Esophagus muscularis mucosa (tissue), 4 donors: ENCODE measurements at regions not wholly inside any gene's neighbourhood (a gene's known extent, or its start where the extent isn't known, plus 50 kb on each side); places are given as distances from the start of the nearest gene placed in this dataset.
"Not testable (repeated sequence)": the region's sequence is repeated elsewhere in the genome, so short reads cannot be mapped to it uniquely, and the experiment has no call there.

Experiments used
- DNase-seq: peaks from one replicate; pipeline ENCODE4 v3.0.0-alpha.2; 2017; ENCODE audit errors: extremely low spot score
- H3K27ac ChIP-seq, 4 donors: fragments of 200-600 bp; sonication (generic); replicated peaks in 1 of 4; 1 replicate in 3 of 4; 2 replicates in 1 of 4; pipeline ENCODE4 v1.5.1; 2016 to 2019; ENCODE audit warnings: mild to moderate bottlenecking in 1 of 4
- H3K27me3 ChIP-seq, 4 donors: fragments of 200-600 bp; sonication (generic); one replicate each; pipeline versions ENCODE4 v1.5.1 to v1.6.0; 2016 to 2019
- H3K36me3 ChIP-seq, 4 donors: fragments of 200-600 bp; sonication (generic); one replicate each; pipeline ENCODE4 v1.5.1; 2016 to 2019
- H3K4me1 ChIP-seq, 4 donors: fragments of 200-600 bp; sonication (generic); one replicate each; pipeline ENCODE4 v1.5.1; 2016 to 2019
- H3K4me3 ChIP-seq, 4 donors: fragments of 200-600 bp; sonication (generic); 1 replicate in 2 of 4; 2 replicates in 2 of 4; pipeline ENCODE4 v1.5.1; 2016 to 2019; ENCODE audit warnings: mild to moderate bottlenecking in 4 of 4, moderate library complexity in 1 of 4
- H3K9me3 ChIP-seq, 4 donors: fragments of 200-600 bp; sonication (generic); 1 replicate in 3 of 4; 2 replicates in 1 of 4; pipeline ENCODE4 v1.5.1; 2016 to 2019
- CTCF ChIP-seq, 3 experiments: fragments of 200-600 bp in 2 of 3; fragments of 450-650 bp in 1 of 3; sonication (generic) in 2 of 3; IDR thresholded peaks; one replicate each; pipeline ENCODE4 v1.5.1; 2017 to 2019; ENCODE audit warnings: antibody characterized with exemption in 3 of 3, mild to moderate bottlenecking in 2 of 3, moderate library complexity in 1 of 3
- EP300 ChIP-seq: sonication (generic); formaldehyde crosslinking; IDR thresholded peaks from one replicate; pipeline ENCODE4 v1.6.1; 2017; ENCODE audit warnings: antibody characterized with exemption
- POLR2A ChIP-seq: fragments of 450-650 bp; IDR thresholded peaks from one replicate; pipeline ENCODE4 v1.6.1; 2017; ENCODE audit warnings: antibody characterized with exemption, moderate library complexity, mild to moderate bottlenecking, low read depth
- POLR2AphosphoS5 ChIP-seq, 2 donors: sonication (generic); formaldehyde crosslinking; IDR thresholded peaks; one replicate each; pipeline ENCODE4 v1.6.1; 2017; ENCODE audit warnings: antibody characterized with exemption in 2 of 2
- WGBS: methylation state at CpG from one replicate; pipeline ENCODE4 v1.1.5; 2018; 5-methylcytosine and 5-hydroxymethylcytosine counted together
- intact Hi-C: fragments of 100-400 bp; cut with DNase I; formaldehyde crosslinking; loops from one replicate; pipeline ENCODE4 v1.15.1; 2023

- TF ChIP-seq CTCF (IDR thresholded peaks at IDR 0.05), result no peak
- H3K9me3 ChIP-seq, result no peaks in the 10 kb centered on the region
- 49% methylated on average over 10 of the region's 10 CpGs for WGBS
Measured at GRCh38 chr7:153951316-153951715, 100.9 kb upstream of the DPP6 start.

GRCh38 chr7:153954477-153954876, 97.7 kb upstream of the DPP6 start:
- no peak overlapping the region for H3K27ac ChIP-seq
- H3K4me1 ChIP-seq, result no peaks in the 10 kb centered on the region
- TF ChIP-seq CTCF (IDR thresholded peaks at IDR 0.05), result no peak
- no peak for TF ChIP-seq POLR2A
- TF ChIP-seq EP300, result no peak
- no peak for TF ChIP-seq POLR2AphosphoS5 (IDR thresholded peaks at IDR 0.05)
- no peaks in the 10 kb centered on the region for H3K27me3 ChIP-seq
- intact Hi-C loops, result no loop called here
- no peaks in the 10 kb centered on the region for H3K36me3 ChIP-seq
- no peak overlapping the region for H3K4me3 ChIP-seq
- no peak for DNase-seq
- H3K9me3 ChIP-seq, result no peaks in the 10 kb centered on the region
- 94% methylated on average over 4 of the region's 4 CpGs for WGBS

More at GRCh38 chr7:153951316-153951715, 100.9 kb upstream of the DPP6 start:
- DNase-seq, result no peak
- Histone ChIP-seq H3K36me3 (no peaks in the 10 kb centered on the region), H3K4me1 (no peaks in the 10 kb centered on the region), H3K4me3 (no peak overlapping the region), H3K27ac (no peak overlapping the region), H3K27me3 (no peaks in the 10 kb centered on the region)
- intact Hi-C loops, result no loop called here

- WGBS, result 88% methylated on average over 5 of the region's 5 CpGs
- H3K27ac ChIP-seq, intact Hi-C loops, H3K9me3 ChIP-seq, H3K27me3 ChIP-seq, H3K36me3 ChIP-seq, H3K4me3 ChIP-seq, H3K4me1 ChIP-seq, DNase-seq: not testable (repeated sequence)
Measured at GRCh38 chr7:153957677-153958076, 94.5 kb upstream of the DPP6 start.

- H3K9me3 ChIP-seq, H3K4me1 ChIP-seq, H3K36me3 ChIP-seq, H3K4me3 ChIP-seq, H3K27me3 ChIP-seq, DNase-seq, H3K27ac ChIP-seq, intact Hi-C loops: not testable (repeated sequence)
- 65% methylated on average over 3 of the region's 6 CpGs for WGBS
Measured at GRCh38 chr7:153958381-153958780, 93.8 kb upstream of the DPP6 start.

GRCh38 chr7:153958789-153959188, 93.4 kb upstream of the DPP6 start:
- H3K9me3 ChIP-seq, H3K27me3 ChIP-seq, H3K36me3 ChIP-seq, H3K4me1 ChIP-seq, H3K4me3 ChIP-seq, H3K27ac ChIP-seq, intact Hi-C loops, DNase-seq: not testable (repeated sequence)
- WGBS, result 78% methylated on average over 4 of the region's 6 CpGs

GRCh38 chr7:153964481-153965112, 87.6 kb upstream of the DPP6 start:
- H3K36me3 ChIP-seq, DNase-seq, H3K9me3 ChIP-seq, H3K4me3 ChIP-seq, intact Hi-C loops, H3K4me1 ChIP-seq, H3K27ac ChIP-seq, H3K27me3 ChIP-seq: not testable (repeated sequence)
- 89% methylated on average over 5 of the region's 6 CpGs for WGBS

- H3K4me1 ChIP-seq, H3K27me3 ChIP-seq, DNase-seq, H3K4me3 ChIP-seq, H3K27ac ChIP-seq, H3K36me3 ChIP-seq, intact Hi-C loops, H3K9me3 ChIP-seq: not testable (repeated sequence)
- 83% methylated on average over 2 of the region's 4 CpGs for WGBS
Measured at GRCh38 chr7:153969016-153969415, 83.2 kb upstream of the DPP6 start.

- DNase-seq, H3K27me3 ChIP-seq, H3K36me3 ChIP-seq, H3K9me3 ChIP-seq, H3K4me3 ChIP-seq, H3K27ac ChIP-seq, intact Hi-C loops, H3K4me1 ChIP-seq: not testable (repeated sequence)
- WGBS, result 67% methylated on average over 6 of the region's 6 CpGs
Measured at GRCh38 chr7:153974603-153975002, 77.6 kb upstream of the DPP6 start.

- H3K27me3 ChIP-seq, H3K9me3 ChIP-seq, DNase-seq, H3K4me3 ChIP-seq, H3K36me3 ChIP-seq, H3K27ac ChIP-seq, H3K4me1 ChIP-seq, intact Hi-C loops: not testable (repeated sequence)
- WGBS, result 83% methylated on average over 1 of the region's 6 CpGs
Measured at GRCh38 chr7:153976745-153977144, 75.5 kb upstream of the DPP6 start.

- intact Hi-C loops, H3K4me1 ChIP-seq, H3K9me3 ChIP-seq, H3K36me3 ChIP-seq, H3K27me3 ChIP-seq, H3K27ac ChIP-seq, H3K4me3 ChIP-seq, DNase-seq: not testable (repeated sequence)
- 49% methylated on average over 5 of the region's 6 CpGs for WGBS
Measured at GRCh38 chr7:153983186-153983585, 69.0 kb upstream of the DPP6 start.

- H3K9me3 ChIP-seq, H3K27me3 ChIP-seq, H3K36me3 ChIP-seq, intact Hi-C loops, H3K27ac ChIP-seq, H3K4me1 ChIP-seq, H3K4me3 ChIP-seq, DNase-seq: not testable (repeated sequence)
- whole genome bisulfite sequencing, result 82% methylated on average over 16 of the region's 23 CpGs
Measured at GRCh38 chr7:153989066-153989627, 63.1 kb upstream of the DPP6 start.
